Type B pancreatic cell (in vitro differentiated cells): ENCODE measurements at regions not wholly inside any gene's neighbourhood (a gene's known extent, or its start where the extent isn't known, plus 50 kb on each side); places are given as distances from the start of the nearest gene placed in this dataset.

ENCODE experiments used
- DNase-seq: peaks from one replicate; pipeline ENCODE4 v3.0.0; 2021; ENCODE audit warnings: mixed read lengths; ENCODE audit not compliant: unreplicated experiment; ENCODE audit errors: extremely low spot score
- H3K27ac Mint-ChIP-seq: 2 replicates; pipeline ENCODE4 v1.8.0; 2021; ENCODE audit warnings: mild to moderate bottlenecking, mixed read lengths
- H3K27me3 Mint-ChIP-seq: 2 replicates; pipeline ENCODE4 v1.8.0; 2021; ENCODE audit warnings: mixed read lengths
- H3K36me3 Mint-ChIP-seq: 2 replicates; pipeline ENCODE4 v1.8.0; 2021; ENCODE audit warnings: mixed read lengths
- H3K4me1 Mint-ChIP-seq: one replicate; pipeline ENCODE4 v1.8.0; 2021; ENCODE audit warnings: mixed read lengths; ENCODE audit not compliant: unreplicated experiment
- H3K4me3 Mint-ChIP-seq: 2 replicates; pipeline ENCODE4 v1.8.0; 2021; ENCODE audit warnings: mild to moderate bottlenecking, mixed read lengths
- H3K9me3 Mint-ChIP-seq: 2 replicates; pipeline ENCODE4 v1.8.0; 2021; ENCODE audit warnings: mixed read lengths
- CTCF ChIP-seq: fragments of 200-600 bp; sonication (generic); conservative IDR thresholded peaks from 2 replicates; pipeline ENCODE4 v1.5.0; 2021; ENCODE audit warnings: antibody characterized with exemption, mild to moderate bottlenecking

DNA sequence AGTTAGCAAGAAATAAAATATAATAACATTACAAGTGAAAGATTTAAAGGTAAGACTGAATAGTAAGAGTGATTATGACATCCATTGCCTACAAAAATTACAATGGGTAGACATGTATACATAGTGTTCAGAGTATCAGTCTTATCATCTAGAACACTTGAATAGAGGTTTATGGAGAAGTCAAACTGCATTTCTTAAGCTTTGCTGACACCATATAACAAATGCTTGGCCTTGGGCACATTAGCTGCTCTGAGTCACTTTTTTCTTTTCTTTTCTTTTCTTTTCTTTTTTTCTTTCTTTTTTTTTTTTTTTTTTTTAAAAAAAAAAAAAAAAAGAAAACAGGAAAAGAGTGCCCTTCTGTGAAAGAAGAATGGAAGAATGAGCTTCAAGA, 220.0 kb downstream of the SPCS3 start:
- H3K27me3 Mint-ChIP-seq: peaks cover 6% of the 10 kb centered on the region
- no peak for DNase-seq
- H3K4me1 Mint-ChIP-seq: no peaks in the 10 kb centered on the region
- H3K27ac Mint-ChIP-seq: no peak overlapping the region
- H3K36me3 Mint-ChIP-seq: no peaks in the 10 kb centered on the region
- H3K4me3 Mint-ChIP-seq: no peak overlapping the region
- no peaks in the 10 kb centered on the region for H3K9me3 Mint-ChIP-seq
- TF ChIP-seq CTCF: no peak

GRCh38 chr4:176540814-176541213, 221.0 kb downstream of the SPCS3 start:
- Mint-ChIP-seq H3K9me3 (no peaks in the 10 kb centered on the region), H3K4me1 (no peaks in the 10 kb centered on the region), H3K27ac (no peak overlapping the region), H3K4me3 (no peak overlapping the region), H3K27me3 (peaks cover 3% of the 10 kb centered on the region), H3K36me3 (no peaks in the 10 kb centered on the region)
- TF ChIP-seq CTCF: no peak
- DNase-seq: no peak

DNA sequence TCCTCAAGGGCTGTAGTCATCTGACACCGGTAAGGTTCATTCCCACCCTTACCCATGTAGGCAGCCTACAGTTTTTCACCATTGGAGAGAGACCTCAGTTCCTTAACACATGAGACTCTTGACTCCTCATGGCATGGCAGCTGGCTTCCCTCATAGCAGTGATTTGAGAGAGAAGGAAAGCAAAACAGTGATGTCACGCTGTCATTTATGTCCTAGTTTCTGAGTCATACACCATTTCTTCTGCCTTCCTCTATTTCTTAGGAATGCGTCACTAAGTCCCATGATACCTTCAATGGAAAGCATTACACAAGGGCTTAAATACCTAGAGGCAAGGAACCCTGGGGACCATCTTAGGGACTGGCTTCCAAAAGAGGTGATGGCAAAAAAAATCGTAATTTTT, 226.1 kb downstream of the SPCS3 start:
- no peaks in the 10 kb centered on the region for H3K9me3 Mint-ChIP-seq
- no peak for DNase-seq
- no peak overlapping the region for H3K4me3 Mint-ChIP-seq
- no peak for TF ChIP-seq CTCF
- H3K27me3 Mint-ChIP-seq: peaks cover 10% of the 10 kb centered on the region
- H3K36me3 Mint-ChIP-seq: no peaks in the 10 kb centered on the region
- H3K27ac Mint-ChIP-seq: no peak overlapping the region
- H3K4me1 Mint-ChIP-seq: no peaks in the 10 kb centered on the region

DNA sequence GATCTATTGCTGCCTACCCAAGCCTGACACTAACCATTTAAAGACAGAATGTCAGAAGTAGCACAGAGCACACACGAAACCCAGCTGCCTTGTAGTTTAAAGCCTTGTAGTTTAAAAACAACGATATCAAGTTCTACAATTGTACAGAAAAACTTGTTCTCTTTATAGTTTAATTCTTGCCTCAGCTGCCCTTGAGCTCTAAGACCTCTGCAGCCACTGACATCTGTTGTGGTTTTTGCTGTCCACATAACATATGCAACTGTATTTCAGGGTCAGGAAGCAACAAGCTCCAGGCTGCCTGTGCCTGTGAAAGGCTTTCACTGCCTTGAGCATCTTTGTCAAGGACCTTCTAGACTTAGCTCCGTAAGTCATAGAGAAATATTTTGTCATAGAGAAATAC, 227.2 kb downstream of the SPCS3 start:
- Mint-ChIP-seq H3K4me1 (no peaks in the 10 kb centered on the region), H3K9me3 (no peaks in the 10 kb centered on the region), H3K36me3 (no peaks in the 10 kb centered on the region), H3K27me3 (peaks cover 10% of the 10 kb centered on the region), H3K4me3 (no peak overlapping the region), H3K27ac (no peak overlapping the region)
- TF ChIP-seq CTCF: no peak
- no peak for DNase-seq

- DNase-seq: no peak
- no peaks in the 10 kb centered on the region for H3K9me3 Mint-ChIP-seq
- H3K4me3 Mint-ChIP-seq: no peak overlapping the region
- H3K36me3 Mint-ChIP-seq: no peaks in the 10 kb centered on the region
- no peaks in the 10 kb centered on the region for H3K4me1 Mint-ChIP-seq
- no peak overlapping the region for H3K27ac Mint-ChIP-seq
- H3K27me3 Mint-ChIP-seq: peaks cover 10% of the 10 kb centered on the region
- TF ChIP-seq CTCF: no peak
Measured at GRCh38 chr4:176548571-176548970, 228.8 kb downstream of the SPCS3 start.
